Body of pancreas (tissue), 4 donors: ENCODE measurements at regions not wholly inside any gene's neighbourhood (a gene's known extent, or its start where the extent isn't known, plus 50 kb on each side); places are given as distances from the start of the nearest gene placed in this dataset.

Experiments
- POLR2A ChIP-seq, 3 donors: fragments of 450-650 bp; IDR thresholded peaks; one replicate each; pipeline ENCODE4 v1.6.1; 2016; ENCODE audit warnings: antibody characterized with exemption in 3 of 3, mild to moderate bottlenecking in 2 of 3
- TF ChIP-seq, protein P1 (sequence below), 7 experiments: fragments of 450-650 bp in 4 of 7; fragments of 200-600 bp in 3 of 7; sonication (generic) in 3 of 7; IDR thresholded peaks; one replicate each; pipeline ENCODE4 v1.5.1; 2016 to 2019; ENCODE audit warnings: antibody characterized with exemption in 7 of 7

DNA sequence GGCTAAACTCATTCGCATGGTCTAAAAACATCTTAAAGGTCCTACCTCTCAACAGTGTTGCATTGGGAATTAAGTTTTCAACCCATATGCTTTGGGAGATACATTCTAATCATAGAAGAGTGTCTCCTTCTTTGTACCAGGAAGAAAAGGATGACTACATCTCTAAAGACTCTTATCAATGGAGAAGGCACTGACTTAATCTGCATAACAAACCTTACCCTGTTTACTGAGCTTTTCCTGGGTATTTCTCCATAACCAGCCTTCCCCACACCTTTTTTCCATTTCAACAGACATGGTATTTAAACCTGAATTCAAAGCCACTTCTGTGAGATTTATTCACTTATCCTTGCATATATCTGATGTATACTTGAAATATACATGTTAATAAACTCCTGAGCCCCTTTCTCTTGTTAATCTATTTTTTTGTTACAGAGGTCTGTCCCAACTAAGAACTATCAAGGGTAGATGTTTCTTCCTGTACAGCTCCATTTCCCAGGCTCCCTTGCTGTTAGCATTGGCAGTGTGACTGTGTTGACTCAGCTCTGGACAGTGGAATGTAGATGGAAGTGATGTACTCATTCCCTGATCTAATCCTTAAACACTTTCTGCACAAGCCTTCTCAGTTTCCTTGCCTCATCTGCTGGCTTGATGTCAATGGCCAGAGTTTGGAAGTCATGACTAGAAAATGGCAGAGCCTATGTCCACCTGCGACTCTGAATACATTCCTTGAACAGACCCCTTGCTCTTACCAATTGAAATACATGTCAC is 148.9 kb upstream of the CPEB2 start:
- TF ChIP-seq, protein P1, sequence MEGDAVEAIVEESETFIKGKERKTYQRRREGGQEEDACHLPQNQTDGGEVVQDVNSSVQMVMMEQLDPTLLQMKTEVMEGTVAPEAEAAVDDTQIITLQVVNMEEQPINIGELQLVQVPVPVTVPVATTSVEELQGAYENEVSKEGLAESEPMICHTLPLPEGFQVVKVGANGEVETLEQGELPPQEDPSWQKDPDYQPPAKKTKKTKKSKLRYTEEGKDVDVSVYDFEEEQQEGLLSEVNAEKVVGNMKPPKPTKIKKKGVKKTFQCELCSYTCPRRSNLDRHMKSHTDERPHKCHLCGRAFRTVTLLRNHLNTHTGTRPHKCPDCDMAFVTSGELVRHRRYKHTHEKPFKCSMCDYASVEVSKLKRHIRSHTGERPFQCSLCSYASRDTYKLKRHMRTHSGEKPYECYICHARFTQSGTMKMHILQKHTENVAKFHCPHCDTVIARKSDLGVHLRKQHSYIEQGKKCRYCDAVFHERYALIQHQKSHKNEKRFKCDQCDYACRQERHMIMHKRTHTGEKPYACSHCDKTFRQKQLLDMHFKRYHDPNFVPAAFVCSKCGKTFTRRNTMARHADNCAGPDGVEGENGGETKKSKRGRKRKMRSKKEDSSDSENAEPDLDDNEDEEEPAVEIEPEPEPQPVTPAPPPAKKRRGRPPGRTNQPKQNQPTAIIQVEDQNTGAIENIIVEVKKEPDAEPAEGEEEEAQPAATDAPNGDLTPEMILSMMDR (IDR thresholded peaks at IDR 0.05) = no peak
- no peak for TF ChIP-seq POLR2A (IDR thresholded peaks at IDR 0.05)
